ENCODE measurements at regions not wholly inside any gene's neighbourhood (a gene's known extent, or its start where the extent isn't known, plus 50 kb on each side); places are given as distances from the start of the nearest gene placed in this dataset.
"Not testable (repeated sequence)": the region's sequence is repeated elsewhere in the genome, so short reads cannot be mapped to it uniquely, and the experiment has no call there.

GRCh38 chr9:17846948-17847655, 268.2 kb downstream of the SH3GL2 start:
- DNase-seq, result no peak

- peak; percentile 69 for DNase-seq
Measured at GRCh38 chr9:17847908-17848307, 269.0 kb downstream of the SH3GL2 start.

DNA sequence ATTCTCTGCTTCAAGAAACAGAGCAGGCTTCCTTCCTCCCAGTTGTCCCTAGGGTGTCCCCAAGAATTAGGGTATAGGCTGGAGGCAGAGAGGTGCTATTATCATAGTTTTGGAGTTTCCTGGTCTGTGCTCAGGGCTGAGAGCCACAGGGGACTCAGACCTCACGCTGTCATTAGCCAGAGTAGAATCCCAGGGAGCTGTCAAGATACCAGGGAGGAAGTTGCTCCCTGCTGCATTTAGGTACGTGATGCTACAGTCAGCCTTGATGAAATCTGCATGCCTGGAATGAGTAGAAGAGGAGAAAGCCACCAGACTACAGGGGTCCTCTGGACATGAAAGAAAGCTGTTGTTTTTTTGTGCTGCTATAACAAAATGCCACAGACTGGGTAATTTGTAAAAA, 273.2 kb downstream of the SH3GL2 start:
- no peak for DNase-seq

DNA sequence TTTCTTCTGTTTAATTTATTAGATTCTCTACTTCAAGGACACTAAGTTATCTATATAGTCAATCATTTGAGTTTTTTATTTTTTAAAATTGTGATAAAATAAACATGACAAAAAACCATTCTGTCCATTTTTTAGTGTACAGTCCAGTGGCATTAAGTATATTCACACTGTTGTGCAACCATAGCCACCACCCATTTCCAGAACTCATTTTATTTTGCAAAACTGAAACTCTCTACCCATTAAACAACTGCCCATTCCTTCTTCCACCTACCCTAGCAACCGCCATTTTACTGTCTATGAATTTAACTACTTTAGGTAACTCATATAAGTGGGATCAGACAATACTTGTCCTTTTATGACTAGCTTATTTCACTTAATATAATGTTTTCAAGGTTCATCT, 275.6 kb downstream of the SH3GL2 start:
- no peak for DNase-seq

DNA sequence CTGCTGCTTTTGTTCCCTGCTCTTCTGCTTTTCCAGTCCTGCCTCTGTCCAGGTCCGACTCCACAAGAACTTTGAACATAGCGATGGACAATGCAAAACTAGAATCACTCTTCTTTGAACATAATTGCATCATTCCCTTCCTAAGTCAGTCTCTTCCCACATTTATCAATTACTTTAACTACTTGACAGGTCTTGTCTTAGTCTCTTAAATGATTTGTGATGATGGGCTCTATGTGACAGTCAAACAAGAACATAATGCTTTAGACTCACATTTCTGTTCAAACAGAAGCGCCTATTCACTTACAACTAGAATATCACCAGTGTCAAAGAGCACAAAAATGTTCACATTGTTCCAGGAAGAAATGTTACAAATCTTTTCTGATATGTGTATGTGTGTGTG, 278.1 kb downstream of the SH3GL2 start:
- DNase-seq, result no peak

DNA sequence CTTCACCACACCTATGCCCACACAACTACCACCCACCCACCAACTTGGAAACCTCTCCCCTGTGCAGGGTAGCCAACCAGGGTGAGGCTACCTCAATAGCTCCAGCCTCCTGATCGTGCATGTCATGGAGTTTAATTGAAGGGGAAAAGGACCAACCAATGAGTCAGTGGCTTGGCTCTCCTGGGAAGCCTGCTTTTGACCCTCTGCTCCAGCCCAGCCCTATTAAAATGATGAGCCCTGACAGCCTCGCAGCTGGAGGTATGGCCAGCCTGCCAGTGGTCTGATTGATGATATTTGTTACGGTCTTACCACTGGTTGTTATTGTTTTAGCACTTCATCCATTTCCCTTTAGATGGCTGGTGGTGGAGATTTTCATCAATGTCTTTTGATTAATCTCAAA, 280.4 kb downstream of the SH3GL2 start:
- no peak for DNase-seq

GRCh38 chr9:17859987-17860386, 281.1 kb downstream of the SH3GL2 start:
- no peak for DNase-seq

DNA sequence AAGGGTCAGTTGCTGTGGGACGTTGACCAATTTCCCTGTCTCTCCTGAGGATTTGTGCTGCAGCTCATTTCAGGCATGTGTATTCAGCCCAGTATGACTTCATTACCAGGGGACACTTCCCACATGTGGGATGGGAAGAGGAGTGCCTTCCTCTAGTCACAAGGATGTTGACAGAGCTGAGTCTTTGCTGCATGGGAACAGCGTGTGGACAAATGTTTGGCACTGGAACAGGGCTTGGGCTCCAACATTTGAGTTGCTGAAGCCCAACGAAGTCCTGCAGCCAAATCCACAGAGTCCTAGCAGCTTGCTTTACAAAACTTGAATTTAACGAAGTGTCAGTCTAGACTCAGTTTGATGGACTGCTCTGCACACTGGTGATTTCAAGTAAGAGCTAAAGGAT, 283.2 kb downstream of the SH3GL2 start:
- no peak for DNase-seq

DNA sequence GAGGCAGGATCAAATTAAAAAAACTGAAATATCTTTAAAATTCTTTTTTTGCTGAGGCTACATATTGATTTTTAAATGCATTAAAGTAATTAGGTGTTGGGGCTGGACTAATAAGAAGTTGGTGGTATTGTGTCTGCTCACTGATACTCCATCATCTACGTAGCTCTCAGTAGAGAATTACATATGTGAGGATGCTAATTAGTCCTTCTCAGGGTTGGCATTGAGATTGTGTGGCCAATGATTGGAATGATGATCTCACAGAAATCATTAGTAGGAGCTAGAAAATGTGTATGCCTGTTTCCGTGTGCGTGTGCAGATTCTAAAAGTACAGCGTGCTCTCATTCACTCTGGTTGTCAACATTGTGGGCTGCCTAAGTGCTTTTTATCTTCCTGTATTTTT, 283.8 kb downstream of the SH3GL2 start:
- no peak for DNase-seq

GRCh38 chr9:17863213-17863883, 284.5 kb downstream of the SH3GL2 start:
- no peak for DNase-seq

GRCh38 chr9:17863924-17864323, 285.1 kb downstream of the SH3GL2 start:
- no peak for DNase-seq

- DNase-seq, result no peak
Measured at GRCh38 chr9:17864951-17865350, 286.1 kb downstream of the SH3GL2 start.

GRCh38 chr9:17865881-17866280, 287.0 kb downstream of the SH3GL2 start:
- no peak for DNase-seq

GRCh38 chr9:17870722-17871121, 291.9 kb downstream of the SH3GL2 start:
- no peak for DNase-seq

DNA sequence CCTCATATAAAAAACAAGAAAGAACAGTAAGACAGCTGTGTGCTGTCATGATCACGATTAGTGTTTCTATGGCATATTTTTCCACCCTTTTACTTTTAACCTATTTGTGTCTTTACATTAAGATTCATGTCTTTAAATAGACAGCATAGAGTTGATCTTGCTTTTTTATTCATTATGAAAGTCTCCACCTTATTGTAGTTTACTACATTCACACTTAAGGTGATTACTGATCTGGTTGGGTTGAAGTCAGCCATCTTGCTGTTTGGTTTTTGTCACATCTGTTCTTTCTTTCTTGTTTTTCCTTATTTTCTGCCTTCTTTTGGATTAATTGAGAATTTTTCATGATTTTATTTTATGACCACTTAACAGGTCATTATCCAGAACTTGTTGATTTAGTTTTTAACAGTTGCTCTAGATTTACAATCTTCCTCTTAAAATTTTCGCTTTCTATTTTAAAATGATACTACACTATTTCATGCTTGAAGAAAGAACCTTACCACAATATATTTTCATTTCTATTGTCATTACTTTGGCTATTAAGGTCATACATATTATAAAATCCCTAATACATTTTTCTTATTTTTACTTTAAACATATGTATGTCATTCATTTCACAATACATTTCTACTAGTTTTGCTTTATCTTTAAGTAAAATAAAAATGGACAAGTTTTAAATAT, 292.5 kb downstream of the SH3GL2 start:
- DNase-seq, result no peak

GRCh38 chr9:17875886-17876285, 297.0 kb downstream of the SH3GL2 start:
- DNase-seq, result no peak

DNA sequence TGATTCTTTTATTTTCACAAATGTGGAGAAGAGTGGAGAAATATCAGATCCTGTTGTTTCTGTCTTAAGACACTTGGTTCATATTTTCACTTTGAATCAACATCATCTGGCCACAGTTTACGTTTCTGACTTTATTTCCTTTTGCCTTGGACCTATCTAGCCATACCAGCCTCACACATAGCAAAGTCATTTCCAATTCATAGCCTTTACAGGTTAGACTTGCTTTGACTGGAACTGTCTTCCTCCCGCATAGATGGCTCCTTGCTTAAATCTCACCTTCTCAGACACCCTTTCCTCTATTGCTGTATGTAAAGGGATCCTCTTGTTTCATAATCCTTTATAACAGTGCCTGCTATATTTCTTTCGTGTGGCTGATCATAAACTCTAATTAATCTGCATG, 297.8 kb downstream of the SH3GL2 start:
- no peak for DNase-seq

- peak; percentile 34 for DNase-seq
Measured at GRCh38 chr9:17878810-17879370, 300.0 kb downstream of the SH3GL2 start.

DNA sequence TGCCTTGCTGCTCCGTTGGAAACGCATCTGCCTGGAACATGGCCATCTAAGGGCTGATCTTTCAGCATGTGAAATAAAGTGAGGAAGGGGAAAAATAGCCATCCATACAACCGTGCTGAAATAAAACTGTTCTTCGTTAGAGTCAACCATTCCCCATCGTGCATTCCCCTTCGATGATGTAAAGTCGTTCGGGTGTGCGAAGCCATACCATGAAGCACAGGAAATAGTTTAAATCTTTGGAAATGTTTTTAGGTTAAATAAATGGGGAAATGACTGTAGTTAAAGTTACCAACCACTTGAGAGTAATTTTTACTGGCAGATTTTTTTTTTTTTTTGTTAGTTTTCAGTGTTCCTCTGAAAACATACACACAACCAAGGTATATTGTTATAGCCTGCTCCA, 302.5 kb downstream of the SH3GL2 start:
- DNase-seq, result no peak

- no peak for DNase-seq
Measured at GRCh38 chr9:17882688-17883594, 304.1 kb downstream of the SH3GL2 start.

DNA sequence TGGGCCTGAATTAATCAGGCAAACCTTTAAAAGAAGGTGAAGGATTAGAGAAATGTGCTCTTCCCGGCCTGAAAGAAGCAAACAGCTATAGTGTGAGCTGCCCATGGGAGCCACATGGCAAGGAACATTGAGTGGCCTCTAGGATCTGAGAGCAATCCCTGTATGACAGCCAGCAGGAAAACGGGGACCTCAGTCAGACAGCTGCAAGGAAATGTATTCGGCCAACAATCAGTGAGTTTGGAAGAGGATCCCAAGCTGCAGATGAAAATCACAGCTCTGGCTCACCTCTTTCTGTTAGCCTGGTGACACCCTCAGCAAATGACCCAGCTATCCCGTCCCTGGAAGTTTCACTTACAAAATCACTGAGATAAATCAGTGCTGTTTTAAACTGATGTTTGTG, 309.2 kb downstream of the SH3GL2 start:
- DNase-seq, result no peak

DNA sequence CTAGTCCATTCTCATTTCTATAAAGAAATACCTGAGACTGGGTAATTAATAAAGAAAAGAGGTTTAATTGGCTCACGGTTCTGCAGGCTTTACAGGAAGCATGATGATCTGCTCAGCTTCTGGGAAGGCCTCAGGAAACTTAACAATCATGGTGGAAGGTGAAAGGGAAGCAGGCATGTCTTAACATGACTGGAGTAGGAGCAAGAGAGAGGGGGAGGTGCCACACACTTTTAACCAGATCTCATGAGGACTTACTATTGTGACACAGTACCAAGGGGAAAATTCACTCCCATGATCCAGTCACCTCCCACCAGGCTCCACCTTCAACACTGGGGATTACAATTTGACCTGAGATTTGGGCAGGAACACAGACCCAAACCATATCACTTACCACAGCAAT, 310.1 kb downstream of the SH3GL2 start:
- DNase-seq, result not testable (repeated sequence)
